ENCODE measurements at regions not wholly inside any gene's neighbourhood (a gene's known extent, or its start where the extent isn't known, plus 50 kb on each side); places are given as distances from the start of the nearest gene placed in this dataset.
A peak's percentile ranks its signal among the peaks of the same experiment; 100 is the strongest.

GRCh38 chr22:49015993-49016908 lies 811.4 kb downstream of the BRD1 start (continued):
- TF ChIP-seq ZNF646 (CRISPR knock-in tag; IDR thresholded peaks at IDR 0.05), result no peak
- no peak for TF ChIP-seq ZNF275 (CRISPR knock-in tag; IDR thresholded peaks at IDR 0.05; ENCODE audit: borderline replicate concordance)
- TF ChIP-seq RBM39 (IDR thresholded peaks at IDR 0.05; ENCODE audit: low read depth, low read length, poor library complexity, severe bottlenecking), result no peak
- no peak; the same call in 1 of the 2 replicates for TF ChIP-seq SOX13 (IDR thresholded peaks at IDR 0.05)
- TF ChIP-seq SOX13 (CRISPR knock-in tag; conservative IDR thresholded peaks at IDR 0.05 in 1 of 2, IDR thresholded peaks at IDR 0.05 in 1 of 2), result peak in 1 of 2 experiments; percentile 91; a peak in 2 of 4 replicates
- TF ChIP-seq ADNP (CRISPR knock-in tag; IDR thresholded peaks at IDR 0.05), result no peak
- TF ChIP-seq ZBTB7B (CRISPR knock-in tag; IDR thresholded peaks at IDR 0.05), result no peak
- TF ChIP-seq TCF7 (IDR thresholded peaks at IDR 0.05; ENCODE audit: low read depth), result peak; percentile 47; the same call in 1 of the 2 replicates

Data from HepG2 (cell line).